HG03060 (cell line): ENCODE measurements at regions not wholly inside any gene's neighbourhood (a gene's known extent, or its start where the extent isn't known, plus 50 kb on each side); places are given as distances from the start of the nearest gene placed in this dataset.

ENCODE experiments used
- ATAC-seq: cut with Tn5 transposase; IDR thresholded peaks from one replicate; pipeline ENCODE4 v1.9.1; 2021; ENCODE audit warnings: low read depth, moderate number of reproducible peaks; ENCODE audit not compliant: unreplicated experiment

DNA sequence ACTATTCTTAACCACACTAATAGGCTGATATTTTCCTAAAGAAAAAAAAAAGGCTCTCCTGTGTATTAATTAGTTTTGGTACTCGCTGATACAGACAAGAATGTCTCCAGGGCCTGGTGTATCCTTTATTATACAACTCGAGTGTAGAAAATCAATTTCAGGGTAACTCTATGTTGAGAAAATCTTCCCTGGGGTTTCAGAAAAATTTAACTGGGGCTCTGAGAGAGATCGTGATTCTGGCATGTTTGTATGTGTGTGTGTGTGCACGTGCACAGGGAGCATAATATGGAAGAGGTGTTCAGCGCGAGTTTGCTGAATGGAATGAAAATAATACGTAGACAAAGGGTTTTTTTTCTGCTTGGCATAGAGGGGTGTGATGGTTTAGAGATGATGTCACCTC is 496.8 kb downstream of the GPAM start:
- ATAC-seq, result no peak

DNA sequence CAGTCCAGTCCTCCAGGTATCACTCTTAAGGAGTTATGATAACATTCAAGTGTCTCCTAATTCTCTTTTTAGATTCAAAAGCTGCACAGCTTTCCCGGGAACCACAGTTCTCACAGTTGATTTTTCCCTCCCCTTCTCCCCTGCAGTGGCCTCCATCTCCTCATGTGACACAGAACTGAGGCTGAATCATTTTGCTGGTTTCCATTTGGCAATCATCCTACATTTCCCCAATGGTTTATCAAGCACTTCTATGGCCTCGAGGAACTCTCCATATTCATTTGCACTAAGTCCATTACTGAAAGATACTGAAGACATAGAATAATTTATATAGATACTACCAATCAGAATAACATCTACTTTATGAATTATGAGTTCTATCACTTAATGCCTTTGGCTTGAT is 484.9 kb downstream of the GPAM start:
- no peak for ATAC-seq

DNA sequence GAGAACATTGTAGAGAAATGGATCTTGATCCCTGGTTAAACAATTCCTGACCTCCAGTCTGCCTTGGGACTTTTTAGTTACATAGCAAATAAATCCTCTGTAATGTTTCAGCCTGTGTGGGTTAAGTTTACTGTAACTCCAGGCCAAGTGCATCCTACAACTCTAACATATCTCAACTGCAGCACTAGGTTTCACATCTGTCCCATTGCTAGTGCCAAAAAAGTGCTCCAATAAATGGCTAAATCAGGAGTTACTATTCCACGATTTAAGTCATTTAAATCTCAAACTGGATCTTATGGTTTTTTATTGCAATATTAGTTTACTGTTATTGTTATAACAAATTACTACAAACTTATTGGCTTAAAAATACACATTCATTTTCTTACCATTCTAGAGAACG is 479.6 kb downstream of the GPAM start:
- no peak for ATAC-seq

DNA sequence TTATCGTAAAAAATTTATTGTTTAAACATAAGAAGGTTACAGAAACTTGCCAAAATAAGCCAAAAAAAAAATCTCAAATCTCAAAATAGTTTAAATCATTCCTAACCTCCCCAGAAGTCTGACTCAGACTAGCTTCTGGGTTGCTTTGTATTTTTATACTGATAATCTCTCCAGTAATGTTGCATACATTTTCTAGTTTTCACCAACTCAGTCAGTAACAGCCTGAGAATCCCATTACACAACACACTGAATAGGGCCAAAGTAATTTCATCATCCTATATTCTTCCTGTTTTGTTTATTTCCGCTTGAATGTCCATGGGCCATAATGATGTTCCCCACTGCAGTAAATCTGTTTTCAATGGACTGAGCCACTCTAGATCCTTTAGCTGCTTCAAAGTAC is 478.5 kb downstream of the GPAM start:
- ATAC-seq, result no peak

DNA sequence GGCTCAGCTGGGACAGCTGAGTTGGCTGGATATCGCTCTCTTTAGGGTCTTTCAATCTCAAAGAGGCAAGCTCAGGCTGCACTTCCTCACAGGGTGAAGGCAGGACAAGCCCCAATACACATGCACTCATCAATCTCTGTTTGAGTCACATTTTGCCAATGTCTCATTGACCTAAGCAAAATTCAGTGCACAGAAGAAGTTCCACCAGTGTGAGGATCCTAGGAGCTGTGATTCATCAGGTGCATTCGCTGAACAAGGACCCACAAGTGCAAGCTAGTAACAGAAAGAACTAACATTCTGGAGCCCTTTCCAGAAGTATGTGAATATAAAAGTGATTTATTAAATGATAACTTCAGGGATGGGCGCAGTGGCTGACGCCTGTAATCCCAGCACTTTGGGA is 477.2 kb downstream of the GPAM start:
- no peak for ATAC-seq

DNA sequence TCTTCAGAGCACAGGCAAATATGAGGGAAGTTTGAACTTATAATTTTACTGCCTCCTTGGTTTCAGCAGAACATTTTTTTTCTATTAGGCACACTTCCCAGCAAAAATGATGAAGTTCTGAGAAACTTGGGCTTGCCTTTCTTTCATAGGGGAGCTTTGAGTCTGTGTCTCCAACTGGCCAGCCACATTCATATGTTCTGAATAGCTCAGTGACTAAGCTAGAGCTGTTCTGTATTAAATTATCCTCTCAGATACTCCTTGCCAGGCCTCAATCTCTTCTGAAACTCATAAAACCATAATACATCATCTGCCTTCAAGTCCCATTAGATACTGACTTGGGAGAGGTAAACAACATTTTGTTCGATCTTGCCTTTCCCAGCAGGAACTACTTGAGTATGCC is 476.5 kb downstream of the GPAM start:
- ATAC-seq, result no peak

DNA sequence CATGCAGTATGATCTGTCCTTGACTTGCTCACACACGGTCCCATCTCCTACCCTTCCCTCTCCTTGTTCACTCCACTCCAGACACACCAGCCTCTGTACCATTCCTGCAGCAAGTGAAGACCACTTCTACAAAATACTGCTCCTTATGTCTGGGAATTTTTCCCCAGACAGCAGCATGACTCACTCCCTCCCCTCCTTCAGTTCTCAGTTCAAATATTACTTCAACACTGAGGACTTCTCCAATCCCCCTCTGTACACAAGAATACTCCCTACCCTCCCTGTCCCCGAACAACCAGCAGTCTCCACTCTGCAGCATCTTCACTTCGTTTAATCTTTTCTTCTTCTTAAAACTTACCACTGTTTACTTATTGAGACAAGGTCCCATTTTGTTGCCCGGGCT is 474.0 kb downstream of the GPAM start:
- ATAC-seq, result no peak

DNA sequence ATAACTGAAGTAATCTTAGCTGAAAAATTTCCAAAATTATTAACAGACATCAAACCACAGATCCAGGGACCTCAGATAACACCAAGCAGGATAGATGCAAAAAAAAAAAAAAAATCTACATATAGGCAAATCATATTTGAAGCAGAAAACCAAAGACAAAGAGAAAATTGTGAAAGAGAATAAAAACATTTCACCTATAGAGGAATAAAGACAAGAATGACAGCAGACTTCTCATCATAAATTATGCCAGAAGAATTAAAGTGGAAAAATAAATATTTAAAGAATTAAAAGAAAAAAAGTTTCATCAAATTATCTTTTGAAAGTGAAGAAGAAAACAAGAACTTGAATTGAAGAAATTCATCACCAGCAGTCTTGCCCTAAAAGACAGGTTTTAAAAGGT is 467.5 kb downstream of the GPAM start:
- ATAC-seq, result no peak

DNA sequence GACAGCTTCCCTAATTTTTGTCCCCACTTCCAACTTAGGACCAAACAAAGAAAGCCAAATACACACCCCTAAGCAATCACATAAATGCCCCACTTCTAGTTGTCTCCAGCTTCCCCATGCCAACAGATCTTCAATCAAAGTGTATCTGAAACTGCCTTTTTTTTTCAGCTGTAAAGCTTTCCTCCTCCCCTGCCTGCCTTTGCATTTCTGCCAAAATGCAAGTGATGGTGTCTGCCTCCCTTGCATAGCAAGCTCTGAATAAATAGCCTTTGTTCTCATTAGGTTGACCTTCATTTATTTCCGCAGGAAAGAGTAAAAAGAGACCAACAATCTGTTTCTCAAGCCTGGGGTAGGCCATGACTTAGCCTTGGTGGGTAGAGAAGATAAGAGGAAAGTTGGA is 459.4 kb downstream of the GPAM start:
- ATAC-seq, result no peak

DNA sequence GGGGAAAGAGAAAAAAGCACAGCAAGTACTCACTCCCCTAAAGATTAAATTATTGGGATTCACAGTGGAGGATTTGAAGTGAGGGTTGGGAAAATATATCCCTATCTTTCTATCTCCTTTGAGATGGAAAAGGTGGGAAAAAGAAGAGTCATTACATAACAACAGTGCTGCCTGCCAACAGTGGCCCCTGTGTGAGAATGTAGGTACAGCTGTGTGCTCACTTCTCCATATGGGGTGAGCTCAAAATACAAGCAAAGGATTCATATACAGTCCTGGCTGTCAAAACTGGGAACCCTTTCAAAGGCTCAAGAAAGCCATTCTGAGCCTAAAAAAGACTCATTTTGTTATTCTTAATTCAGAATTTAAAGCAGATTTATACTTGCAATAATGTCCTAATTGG is 458.5 kb downstream of the GPAM start:
- ATAC-seq, result no peak

DNA sequence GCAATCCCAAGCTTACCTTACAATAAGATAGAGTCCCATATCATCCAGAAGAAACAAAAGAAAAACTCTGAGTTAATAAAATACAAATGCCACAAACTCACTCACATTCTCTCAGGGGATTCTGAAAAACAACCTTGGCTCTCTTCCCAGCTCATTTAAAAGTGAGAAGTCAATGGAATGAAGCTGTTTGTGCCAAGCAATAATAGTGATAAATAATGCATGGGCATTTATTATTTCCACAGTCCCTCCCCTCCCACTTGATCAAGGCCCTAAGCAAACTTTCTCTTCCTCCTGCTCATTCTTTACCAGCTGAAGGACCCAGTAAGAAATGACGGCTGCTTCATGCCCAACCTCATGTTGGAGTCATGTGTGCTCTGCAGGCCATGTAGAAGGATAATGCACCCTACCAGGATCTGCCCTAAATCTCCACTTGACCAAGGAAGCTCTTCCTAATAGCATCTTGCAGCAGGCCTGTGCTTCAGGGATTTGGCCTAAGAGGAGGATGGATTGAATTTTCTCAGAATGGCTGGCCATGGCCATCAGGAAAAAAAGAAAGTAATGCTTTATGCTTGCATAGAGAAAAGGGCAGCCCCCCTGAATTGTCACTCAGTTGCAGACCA is 451.3 kb downstream of the GPAM start:
- ATAC-seq, result no peak

DNA sequence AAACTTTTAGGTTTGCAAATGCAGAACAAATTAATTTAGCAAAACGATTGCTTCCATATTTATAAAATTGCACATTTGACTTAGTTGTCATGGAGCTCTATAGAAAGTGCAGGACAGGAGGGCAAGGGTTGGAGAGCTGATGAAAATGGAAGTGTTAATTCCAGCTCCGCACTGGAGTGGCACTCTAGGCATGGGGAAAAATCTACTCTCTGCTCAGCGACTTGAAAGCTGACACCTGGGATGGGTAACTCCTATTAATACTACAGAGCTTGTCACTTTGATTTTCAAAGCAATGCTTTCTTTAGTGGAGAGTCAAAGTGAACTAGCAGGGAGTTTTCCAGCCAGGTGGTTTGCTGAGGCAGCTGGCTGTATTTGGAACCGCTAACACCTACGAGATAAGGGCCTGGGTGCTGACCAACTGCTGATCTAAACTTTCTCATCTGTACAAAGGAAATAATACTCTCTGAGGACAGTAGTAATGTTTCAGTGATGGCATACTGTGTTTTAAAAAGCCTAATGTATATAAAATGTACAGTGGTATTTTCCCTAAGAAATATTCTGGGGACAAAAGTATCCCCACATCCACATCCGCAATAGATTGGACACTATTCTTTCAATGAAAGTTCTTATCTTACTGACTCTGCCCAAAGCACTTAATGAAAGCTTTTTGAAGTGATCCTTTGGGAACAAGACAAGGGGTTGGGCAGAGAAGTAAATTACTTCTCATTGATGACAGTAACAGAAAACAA is 444.3 kb downstream of the GPAM start:
- no peak for ATAC-seq

DNA sequence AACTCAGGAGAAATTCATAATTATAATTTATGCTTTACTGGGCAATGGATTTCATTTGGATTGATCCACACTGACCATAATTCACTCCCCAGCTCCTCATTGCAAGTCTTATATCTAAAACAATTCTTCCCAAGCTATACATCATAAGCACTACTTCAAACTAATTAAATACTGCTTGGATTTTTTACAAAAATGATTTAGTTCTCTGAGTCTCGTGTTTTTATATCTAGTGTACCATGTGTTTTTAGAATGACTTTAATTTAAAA is 443.8 kb downstream of the GPAM start:
- no peak for ATAC-seq

DNA sequence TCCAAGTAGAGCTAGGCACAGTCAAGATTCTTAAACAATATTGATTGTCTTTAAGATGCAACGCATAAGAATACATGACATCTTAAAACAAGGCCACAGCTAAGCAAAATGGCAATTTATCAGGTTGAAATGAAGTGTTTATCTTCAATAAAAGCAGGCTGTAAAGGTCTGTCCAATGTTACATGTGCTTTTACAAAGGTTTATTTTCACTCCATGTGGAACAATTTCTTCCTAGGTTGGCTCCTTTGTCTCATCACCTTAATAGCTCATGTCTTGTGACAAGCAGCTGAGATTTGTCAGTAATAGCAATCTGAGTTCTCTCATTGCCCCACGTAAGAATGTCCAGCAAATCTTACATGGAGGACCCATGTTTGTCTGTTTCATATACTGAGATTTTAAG is 437.6 kb downstream of the GPAM start:
- no peak for ATAC-seq

DNA sequence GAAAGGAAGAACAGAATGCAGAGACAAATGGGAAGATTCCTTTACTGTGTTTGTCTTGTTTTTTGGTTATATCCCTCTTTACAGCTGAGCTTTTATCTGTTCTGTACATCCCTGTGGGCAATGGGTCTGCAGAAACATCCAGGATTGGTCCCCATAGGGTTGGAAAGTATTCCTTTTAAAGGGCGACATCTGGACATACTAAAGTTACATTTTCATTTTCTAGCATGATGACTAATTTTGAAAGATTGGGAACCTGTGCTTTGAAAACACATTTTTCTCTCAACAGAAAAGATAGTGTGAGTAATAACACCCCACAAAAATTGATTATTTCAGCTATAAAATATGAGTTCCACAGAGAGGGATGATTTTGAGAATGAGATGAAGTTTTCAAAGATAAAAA is 435.8 kb downstream of the GPAM start:
- ATAC-seq, result no peak

DNA sequence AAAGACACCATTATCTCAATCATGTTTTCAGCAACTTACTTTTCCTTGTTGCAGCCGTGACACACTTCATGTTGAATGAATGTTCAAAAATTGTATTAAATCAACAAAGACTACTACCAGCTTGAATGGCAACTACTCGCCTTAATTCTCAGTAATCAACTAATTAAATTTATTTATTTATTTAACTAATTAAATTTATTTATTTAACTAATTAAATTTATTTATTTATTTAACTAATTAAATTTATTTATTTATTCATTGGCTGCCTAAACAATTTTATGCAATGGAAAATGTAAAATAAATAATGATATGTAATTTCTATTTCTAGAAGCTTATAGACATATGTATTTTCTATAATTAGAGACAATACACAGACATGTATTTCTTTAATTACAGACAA is 435.4 kb downstream of the GPAM start:
- no peak for ATAC-seq

DNA sequence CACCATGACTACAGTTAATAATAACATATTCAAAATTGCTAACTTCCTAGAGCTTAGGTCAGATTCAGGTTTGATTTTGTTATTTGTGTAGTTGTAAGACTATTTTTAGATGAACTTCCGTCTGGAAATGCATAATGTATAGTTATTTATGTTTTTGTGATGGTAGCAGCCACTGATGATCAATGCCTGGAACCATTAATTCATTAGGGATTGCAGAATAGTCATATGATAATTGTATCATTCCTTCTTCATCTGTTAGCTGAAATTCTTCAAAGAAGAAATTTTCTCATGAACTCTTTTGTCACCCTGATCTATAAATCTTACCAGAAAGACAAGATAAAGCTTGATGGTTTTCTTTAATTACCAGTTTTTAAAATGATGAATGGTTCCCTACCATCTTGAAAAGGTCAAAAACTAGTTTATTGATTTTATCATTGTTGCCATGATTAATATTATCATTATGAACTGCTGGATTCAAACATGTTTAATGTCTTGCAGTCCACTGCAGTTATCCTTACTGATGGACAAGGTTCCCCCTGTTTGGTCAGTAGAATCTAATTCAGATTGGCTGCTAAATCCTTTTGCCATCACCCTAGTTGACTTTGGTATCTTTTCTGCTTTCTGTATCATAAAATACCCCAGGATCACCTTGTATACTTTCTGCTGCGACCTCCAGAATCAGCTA is 433.3 kb downstream of the GPAM start:
- no peak for ATAC-seq

DNA sequence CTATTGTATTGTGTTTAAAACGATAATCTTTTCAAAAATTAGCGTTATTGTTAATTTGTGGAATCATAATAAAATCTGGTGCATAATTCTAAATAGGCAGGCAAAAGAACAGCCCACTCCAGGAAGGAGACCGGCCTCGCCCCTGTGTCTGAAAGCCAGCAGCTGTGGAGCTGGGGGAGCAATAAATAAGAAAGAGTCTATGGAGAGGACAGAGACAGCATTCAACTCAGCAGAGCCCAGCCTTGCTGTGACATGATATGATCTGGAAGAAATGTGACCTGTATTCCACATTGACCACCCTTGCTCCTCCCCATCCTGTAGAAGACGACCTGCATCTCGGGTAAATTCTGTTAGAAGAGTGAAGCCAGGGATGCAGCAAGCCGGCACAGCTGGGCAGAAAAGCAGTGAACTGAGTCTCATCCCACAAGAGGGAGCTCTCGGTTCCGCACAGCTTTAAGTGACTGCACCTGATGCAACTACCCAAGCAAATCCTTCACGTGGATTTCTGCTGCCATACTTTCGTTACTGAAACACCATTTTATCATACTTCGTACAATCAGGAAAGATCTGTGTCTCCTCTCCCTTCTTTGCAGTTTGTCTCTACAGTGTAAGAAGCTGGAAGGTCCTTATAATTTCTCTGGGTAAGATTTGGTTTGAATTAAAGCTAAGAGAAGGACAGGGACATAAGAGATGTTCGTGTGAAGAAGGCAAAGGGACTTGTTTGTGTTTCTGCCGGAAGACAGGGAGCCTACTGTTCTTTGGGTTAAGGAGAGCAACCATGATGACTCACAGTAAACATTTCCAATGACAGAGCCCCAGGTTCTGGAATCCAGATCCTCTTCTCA is 427.1 kb downstream of the GPAM start:
- no peak for ATAC-seq

DNA sequence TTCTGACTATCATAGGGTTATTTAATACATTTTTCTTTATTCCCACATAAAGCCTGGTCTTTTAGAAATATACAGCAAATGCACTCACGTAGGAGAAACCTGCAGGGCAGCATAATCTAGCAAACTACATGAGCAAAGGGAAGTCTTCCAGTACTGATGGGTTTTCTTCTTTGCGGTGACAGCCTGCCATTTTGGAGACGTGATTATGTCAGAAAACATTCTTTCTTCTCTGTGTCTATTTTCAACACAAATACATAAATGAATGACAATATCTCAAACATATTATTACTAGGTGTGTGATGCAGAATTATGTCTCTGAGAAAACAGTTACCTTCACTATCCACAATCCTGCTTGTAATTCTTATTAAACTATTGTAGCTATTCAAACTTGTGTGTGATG is 425.0 kb downstream of the GPAM start:
- no peak for ATAC-seq

DNA sequence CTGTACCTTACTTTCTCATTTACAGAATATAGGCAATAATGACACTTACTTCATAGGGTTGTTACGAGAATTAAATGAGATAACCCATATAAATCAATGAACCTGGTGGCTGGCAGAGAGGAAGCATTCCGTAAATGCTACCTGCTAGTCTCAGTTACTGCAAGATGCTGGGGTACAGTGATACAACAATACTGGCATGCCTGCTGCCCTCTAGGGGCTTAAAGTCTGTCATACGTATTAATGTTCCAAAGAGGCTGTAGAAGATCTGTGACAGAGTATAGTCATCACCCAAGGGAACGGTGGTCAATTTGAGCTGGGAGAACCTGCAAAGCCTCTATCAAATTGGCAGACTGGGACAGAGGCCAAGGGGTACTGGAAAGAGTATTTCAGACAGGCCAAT is 421.5 kb downstream of the GPAM start:
- ATAC-seq, result no peak

DNA sequence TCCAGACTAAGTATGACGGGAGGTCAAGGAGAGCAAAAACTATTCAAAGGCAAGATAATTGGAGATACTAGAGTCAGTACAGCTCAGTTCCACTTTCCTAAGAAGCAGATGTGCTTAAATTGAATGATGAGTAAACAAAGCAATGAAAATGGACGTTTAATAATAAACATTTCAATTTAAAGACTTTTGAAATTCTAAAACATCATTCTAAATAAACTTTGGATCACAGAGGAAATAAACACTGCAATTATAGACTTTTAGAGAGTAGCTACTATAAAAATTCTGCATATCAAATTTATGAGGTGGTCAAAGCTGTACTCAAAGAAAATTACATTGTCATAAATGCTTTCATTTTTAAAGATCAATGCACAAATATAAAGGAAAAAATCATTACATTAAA is 418.3 kb downstream of the GPAM start:
- no peak for ATAC-seq
